IPS DF 19.7 (cell line): ENCODE measurements at regions not wholly inside any gene's neighbourhood (a gene's known extent, or its start where the extent isn't known, plus 50 kb on each side); places are given as distances from the start of the nearest gene placed in this dataset.
"Not testable (repeated sequence)": the region's sequence is repeated elsewhere in the genome, so short reads cannot be mapped to it uniquely, and the experiment has no call there.

Experiments used
- DNase-seq: peaks from one replicate; pipeline ENCODE4 v3.0.0-alpha.2; 2013; ENCODE audit warnings: low read depth, low spot score

DNA sequence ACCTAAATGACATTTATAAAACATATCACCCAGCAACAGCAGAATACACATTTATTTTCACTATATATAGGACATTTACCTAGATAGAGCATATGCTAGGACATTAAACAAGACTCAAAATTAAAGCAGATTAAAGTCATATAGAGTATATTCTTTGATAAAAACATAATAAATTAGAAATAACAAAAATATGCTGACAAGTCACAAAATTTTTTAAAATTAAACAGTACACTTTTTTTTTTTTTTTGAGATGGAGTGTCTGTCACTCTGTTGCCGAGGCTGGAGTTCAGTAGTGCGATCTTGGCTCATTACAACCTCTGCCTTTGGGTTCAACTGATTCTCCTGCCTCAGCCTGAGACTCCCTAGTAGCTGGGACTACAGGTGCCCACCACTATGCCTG is 758.9 kb upstream of the NRXN1 start:
- DNase-seq, result no peak

GRCh38 chr2:51789918-51790317 is 758.0 kb upstream of the NRXN1 start:
- DNase-seq, result no peak

DNA sequence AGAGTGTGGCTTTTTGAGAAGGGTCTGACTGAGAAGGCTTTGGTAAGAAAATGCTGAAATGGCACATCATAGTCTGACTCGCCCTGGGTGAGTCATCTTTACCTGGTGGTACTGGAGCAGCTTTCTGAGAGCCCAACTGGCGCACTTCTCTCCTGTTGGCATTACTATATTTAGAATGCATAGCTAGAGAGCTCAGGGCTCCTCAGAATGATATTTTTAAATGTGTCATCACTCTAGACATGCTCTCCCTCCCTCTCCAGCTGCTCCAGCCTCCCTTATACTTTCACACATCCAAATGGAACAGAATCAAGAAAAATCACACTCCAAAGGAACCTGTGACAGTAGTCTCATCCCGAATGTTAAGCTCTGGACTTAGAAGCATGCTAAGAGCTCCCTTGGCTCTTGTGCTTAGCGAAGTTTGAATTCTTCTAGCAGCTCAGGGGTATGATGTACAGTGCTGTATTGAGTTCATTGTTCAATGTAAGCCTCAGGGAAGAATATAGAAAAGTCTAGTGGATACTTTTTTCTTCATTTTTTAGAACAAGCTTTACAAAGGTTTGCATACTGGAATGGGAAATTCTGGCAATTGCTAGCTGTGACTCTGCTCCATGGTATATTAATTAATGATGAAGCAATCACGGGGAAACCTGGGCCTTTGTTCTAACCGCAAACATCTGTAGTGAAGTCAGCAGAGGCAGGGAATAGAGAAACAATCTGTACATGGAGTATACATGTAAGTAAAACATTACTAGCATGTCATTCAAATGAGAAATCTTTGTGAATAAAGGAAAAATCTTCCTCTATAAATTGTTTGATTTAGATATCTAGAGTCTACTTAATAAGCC is 751.2 kb upstream of the NRXN1 start:
- DNase-seq, result no peak

- no peak for DNase-seq
Observed at GRCh38 chr2:51781691-51782090, 749.8 kb upstream of the NRXN1 start.

DNA sequence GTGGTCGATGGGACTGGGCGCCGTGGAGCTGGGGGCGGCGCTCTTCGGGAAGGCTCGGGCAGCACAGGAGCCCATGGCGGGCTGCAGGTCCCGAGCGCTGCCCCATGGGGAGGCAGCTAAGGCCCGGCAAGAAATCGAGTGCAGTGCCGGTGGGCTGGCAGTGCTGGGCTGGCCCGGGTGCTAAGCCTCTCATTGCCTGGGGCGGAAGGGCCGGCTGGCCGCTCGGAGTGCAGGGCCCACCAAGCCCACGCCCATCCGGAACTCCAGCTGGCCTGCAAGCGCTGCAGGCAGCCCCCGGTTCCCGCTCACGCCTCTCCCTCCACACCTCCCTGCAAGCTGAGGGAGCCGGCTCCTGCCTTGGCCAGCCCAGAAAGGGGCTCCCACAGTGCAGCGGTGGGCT is 748.4 kb upstream of the NRXN1 start:
- DNase-seq, result no peak

- DNase-seq, result not testable (repeated sequence)
Observed at GRCh38 chr2:51779723-51780122, 747.8 kb upstream of the NRXN1 start.

DNA sequence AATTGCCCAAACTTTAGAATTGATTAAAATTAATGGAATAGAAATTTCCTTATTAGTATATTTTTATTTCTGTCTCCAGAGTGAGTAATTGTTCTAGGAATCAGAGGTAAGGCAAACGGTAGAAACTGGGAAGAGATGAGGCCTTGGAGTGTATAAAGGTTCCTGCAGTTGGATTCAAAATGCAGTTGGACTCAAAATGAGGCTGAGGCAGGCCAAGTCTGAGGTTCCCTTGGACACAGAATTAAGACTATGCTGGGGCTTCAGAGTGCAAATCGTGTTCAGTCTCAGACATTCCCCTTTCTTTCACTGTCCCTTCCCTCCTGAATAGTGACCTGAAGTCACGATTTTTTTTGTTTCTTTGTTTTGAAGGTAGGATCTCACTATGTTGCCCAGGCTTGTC is 746.9 kb upstream of the NRXN1 start:
- no peak for DNase-seq

DNA sequence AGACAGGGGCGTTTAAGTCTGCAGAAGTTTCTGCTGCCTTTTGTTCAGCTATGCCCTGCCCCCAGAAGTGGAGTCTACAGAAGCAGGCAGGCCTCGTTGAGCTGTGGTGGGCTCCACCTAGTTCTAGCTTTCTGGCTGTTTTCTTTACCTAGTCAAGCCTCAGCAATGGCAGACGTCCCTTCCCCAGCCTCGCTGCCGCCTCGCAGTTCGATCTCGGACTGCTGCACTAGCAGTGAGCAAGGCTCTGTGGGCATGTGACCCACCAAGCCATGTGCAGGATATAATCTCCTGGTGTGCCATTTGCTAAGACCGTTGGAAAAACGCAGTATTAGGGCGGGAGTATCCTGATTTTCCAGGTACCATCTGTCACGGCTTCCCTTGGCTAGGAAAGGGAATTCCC is 742.7 kb upstream of the NRXN1 start:
- DNase-seq, result not testable (repeated sequence)

GRCh38 chr2:51760441-51760840 is 728.5 kb upstream of the NRXN1 start:
- no peak for DNase-seq

DNA sequence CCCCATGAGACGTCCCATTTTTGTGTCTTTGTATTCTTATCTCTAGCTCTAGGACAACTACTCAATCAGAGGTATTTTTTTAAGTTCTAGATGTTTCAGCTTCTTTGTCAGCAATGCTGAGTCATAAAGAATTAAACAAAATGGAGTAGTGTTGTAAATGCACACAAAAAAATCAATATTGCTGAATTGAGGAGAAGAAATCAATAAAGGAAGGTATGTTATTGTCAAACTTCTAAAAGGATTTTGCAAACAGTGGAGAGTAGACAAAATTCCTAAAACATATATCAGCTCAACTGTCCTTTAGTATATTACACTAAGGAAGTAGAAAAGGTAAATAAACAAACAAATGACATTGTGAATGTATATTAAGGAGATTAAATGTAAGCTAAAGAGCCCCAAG is 726.1 kb upstream of the NRXN1 start:
- no peak for DNase-seq

GRCh38 chr2:51734115-51734514 is 702.2 kb upstream of the NRXN1 start:
- DNase-seq, result no peak

DNA sequence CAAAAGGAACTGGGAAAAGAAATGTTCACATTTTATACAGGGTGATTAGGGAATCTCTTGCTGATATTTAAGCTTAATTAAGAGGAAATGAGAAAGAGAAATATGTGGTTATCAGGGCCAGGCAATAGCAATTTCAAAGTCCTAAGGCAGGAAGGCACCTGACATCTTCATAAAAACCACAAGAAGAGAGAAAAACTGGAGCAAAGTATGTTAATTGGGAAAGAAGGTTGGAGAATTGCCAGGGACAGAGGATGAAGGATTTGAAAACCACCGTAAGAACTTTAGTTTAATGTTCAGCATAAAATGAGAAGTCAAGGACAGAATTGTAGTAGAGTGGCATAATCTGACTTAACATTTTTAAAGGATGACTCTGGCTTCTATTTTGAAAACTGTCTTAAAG is 691.8 kb upstream of the NRXN1 start:
- no peak for DNase-seq

DNA sequence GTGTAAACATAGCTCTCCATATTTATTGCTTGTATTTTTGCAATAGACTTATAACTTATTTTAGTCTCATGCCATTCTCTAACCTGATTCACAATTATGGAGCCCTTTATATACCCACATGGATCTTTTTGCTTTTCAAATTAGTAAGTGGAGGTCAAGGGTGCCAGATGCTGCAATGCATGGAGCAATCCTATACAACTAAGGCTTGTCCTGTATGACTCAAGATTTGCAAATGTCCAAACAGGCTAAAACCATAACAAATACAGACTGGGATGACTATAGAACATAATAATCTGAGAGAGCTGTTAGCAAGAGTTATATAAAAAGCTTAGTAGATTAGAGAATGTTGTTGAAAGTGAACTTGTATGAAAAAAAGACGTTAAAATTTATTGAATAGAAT is 690.4 kb upstream of the NRXN1 start:
- no peak for DNase-seq

DNA sequence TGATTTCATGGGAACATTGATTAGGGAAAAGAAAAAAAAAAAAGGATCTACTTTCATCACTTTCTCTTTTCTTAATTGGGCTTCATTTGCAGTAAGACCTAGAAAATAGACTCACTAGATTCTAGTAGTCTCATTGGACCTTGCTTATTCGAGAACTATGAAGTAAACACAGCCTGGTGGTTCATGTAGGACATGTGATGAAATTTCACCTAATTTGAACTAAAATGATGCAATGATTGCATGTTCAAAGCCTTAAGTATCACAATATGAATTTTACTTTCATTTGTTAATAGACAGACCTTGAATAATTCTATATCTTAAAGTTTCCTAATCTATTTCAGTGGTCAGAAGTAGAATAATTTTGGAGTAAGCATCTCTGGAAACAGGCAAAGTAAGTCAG is 688.9 kb upstream of the NRXN1 start:
- DNase-seq, result no peak

DNA sequence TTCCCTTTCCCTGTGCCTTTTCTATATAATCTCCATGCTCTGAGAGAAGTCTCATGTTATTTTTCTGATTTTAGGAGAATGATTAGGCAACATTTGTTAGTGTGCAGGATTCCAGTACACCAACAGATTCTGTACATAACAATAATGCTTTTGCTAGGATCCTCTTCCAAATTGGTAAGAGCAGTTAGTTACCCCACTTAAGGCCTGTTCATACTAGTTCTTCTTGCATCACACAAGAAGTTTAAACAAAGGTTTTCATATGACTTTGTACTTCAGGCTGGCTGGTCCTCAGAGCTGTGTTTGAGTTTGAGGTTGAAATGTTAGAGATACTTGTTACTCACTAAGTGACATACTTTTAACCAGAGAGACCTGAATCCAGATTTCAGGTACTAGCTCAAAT is 686.9 kb upstream of the NRXN1 start:
- DNase-seq, result no peak

DNA sequence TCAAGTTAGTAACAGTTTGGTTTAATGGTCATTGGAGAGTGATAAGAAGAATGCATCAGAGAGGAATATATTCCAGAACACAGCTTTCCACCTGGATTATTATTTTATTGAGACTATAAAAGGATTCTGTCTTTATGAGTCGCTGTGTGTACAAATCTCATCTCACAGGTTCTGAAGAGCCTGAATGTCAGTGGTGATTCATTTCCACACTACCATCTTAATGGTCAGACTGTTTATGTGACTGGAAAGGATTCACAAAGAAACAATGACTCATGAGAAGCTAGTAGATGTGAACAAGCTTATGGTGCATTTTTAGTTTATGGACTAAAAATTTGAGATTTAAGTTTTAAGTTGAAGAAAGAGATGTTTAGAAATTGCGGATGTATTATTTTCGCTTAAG is 685.4 kb upstream of the NRXN1 start:
- no peak for DNase-seq

- DNase-seq, result no peak
Observed at GRCh38 chr2:51711766-51712165, 679.8 kb upstream of the NRXN1 start.

GRCh38 chr2:51710222-51710621 is 678.3 kb upstream of the NRXN1 start:
- DNase-seq, result peak; percentile 15

DNA sequence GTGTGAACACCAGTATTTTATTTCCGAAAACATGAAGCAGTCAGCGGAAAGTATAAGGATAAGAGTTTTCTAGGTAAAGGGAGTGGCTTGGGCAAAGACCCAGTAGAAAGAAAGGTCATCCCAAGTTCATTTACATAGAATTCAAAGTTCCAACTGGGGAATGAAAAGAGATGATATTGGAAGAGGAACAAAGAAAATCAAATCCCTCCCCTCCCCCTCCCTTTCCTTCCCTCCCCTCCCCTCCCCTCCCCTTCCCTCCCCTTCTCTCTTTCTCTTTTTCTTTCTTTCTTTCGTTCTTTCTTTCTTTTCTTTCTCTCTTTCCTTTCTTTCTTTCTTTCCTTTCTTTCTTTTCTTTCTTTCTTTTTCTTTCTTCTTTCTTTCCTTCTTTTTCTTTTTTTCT is 675.7 kb upstream of the NRXN1 start:
- no peak for DNase-seq

GRCh38 chr2:51706220-51706619 is 674.3 kb upstream of the NRXN1 start:
- no peak for DNase-seq

GRCh38 chr2:51705417-51705816 is 673.5 kb upstream of the NRXN1 start:
- DNase-seq, result no peak

DNA sequence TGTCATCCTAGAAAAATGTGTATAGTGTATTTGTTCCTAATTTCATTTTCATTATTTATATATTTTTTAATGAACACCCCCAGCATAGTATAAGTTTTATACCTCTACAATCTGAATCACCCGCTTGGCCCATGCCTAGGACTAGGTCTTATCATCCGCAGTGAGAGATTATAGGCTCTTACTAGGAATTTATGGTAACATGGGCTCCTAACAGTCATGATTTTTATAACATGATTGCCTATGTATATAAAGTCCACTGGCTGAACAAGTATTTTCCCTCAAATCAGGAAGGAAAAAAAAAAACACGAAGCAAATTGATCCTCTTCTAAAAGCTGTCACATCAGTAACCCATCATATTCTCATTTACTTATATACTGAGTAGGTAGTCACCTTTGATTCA is 666.1 kb upstream of the NRXN1 start:
- no peak for DNase-seq

DNA sequence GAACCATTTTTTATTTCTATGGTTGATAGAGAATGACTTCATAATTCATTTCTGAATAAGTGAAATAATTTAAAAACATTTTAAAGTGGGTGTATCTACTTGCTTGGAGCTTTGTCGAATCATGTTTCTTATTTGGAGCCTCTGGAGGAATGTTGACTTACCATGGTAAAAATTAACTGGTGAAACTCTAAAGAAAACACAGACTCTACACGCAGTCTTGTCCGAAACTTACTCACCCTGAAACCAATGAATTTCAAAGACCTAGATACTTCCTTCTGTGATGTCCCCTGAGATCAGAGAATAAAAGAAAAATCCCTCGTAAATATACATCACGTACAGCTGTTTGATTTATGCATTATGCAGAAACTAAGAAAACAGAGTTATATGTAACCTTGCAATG is 665.2 kb upstream of the NRXN1 start:
- DNase-seq, result no peak

DNA sequence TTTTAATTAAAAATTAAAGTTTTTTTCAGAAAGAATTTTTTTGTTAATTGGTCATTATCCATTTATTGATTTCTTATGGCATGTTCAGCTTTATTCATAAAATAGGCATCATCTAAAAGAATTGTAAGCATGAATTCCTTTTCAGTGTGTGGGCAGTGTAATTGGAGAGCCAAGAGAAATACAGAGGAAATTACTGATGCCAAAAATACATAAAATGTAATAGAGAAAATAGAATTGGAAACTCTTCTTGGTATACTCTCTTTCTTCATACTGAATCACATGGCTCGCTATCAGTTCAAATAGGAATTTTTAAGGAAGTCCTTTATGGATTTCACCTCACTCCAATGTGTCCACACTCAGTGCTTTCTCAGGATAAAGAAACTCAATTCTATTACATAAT is 663.6 kb upstream of the NRXN1 start:
- DNase-seq, result no peak
